ENCODE measurements at regions not wholly inside any gene's neighbourhood (a gene's known extent, or its start where the extent isn't known, plus 50 kb on each side); places are given as distances from the start of the nearest gene placed in this dataset.

DNA sequence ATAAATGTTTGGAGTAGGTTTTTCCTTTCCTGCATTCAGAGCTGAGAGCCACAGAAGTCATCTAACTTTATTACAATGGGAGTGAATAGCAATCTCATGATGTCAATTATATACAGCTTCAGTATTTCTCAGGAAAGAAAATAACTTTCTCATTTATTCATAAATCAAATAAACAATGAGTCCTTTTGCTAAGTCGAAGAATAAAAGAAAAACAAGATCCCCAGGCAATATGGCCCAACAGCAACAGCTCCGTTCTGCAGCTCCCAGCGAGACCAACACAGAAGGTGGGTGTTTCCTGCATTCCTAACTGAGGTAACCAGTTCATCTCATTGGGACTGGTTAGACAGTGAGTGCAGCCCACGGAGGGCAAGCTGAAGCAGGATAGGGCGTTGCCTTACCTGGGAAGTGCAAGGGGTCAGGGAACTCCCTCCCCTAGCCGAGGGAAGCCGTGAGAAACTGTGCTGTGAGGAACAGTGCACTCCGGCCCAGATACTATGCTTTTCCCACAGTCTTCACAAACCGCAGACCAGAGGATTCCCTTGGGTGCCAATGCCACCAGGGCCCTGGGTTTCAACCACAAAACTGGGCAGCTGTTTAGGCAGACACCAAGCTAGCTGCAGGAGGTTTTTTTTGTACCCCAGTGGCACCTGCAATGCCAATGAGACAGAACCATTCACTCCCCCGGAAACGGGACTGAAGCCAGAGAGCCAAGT, 128.2 kb downstream of the SLITRK1 start:
- FAIRE-seq, result no peak
- no peaks in the 10 kb centered on the region for H3K4me1 ChIP-seq (ENCODE audit: control insufficient read depth in 2 of 3, insufficient read depth in 2 of 3, low read depth in 1 of 3, low read length in 3 of 3)
- no peaks in the 10 kb centered on the region for H3K36me3 ChIP-seq (ENCODE audit: control insufficient read depth in 2 of 3, insufficient read depth in 3 of 3, low read length in 3 of 3)
- TF ChIP-seq, protein P1, sequence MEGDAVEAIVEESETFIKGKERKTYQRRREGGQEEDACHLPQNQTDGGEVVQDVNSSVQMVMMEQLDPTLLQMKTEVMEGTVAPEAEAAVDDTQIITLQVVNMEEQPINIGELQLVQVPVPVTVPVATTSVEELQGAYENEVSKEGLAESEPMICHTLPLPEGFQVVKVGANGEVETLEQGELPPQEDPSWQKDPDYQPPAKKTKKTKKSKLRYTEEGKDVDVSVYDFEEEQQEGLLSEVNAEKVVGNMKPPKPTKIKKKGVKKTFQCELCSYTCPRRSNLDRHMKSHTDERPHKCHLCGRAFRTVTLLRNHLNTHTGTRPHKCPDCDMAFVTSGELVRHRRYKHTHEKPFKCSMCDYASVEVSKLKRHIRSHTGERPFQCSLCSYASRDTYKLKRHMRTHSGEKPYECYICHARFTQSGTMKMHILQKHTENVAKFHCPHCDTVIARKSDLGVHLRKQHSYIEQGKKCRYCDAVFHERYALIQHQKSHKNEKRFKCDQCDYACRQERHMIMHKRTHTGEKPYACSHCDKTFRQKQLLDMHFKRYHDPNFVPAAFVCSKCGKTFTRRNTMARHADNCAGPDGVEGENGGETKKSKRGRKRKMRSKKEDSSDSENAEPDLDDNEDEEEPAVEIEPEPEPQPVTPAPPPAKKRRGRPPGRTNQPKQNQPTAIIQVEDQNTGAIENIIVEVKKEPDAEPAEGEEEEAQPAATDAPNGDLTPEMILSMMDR (IDR thresholded peaks at IDR 0.05; ENCODE audit: borderline replicate concordance, extremely low read depth, insufficient read depth), result no peak
- H3K9me3 ChIP-seq (ENCODE audit: control insufficient read depth in 2 of 3, insufficient read depth in 1 of 3, low read length in 3 of 3), result peaks cover 0 to 3% (median 0%) of the 10 kb centered on the region in 3 donors
- no peak overlapping the region for H3K27ac ChIP-seq (ENCODE audit: low read depth in 2 of 2, low read length in 2 of 2)
- H3K4me3 ChIP-seq (ENCODE audit: low read length in 3 of 3), result no peak overlapping the region
- intact Hi-C loops (cut with DNase I), result no loop called here
- peak in 1 of 5 donors; percentile 31 for DNase-seq
- H3K9ac ChIP-seq (ENCODE audit: low read length in 3 of 3), result no peak overlapping the region
- no peaks in the 10 kb centered on the region for H3K27me3 ChIP-seq (ENCODE audit: control insufficient read depth, insufficient read depth, low read length)

DNA sequence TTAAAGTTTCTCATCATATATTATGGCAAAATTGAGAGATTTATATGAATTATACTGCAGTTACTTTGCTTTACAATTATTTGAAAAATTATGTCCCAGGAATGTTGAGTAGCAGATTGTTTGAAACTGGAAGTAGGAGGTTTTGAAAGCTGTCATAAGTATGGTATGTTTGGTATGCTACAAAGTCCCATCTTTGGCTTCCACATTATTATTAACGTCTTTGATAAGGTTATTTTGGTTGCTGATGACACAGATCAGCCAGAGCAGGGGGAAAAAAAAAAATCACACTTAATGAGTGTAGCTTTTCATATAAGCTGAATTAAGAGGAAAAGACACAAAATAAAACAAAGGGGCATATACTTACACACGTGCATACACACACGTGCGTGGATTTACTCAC, 130.1 kb downstream of the SLITRK1 start:
- no peaks in the 10 kb centered on the region for H3K27me3 ChIP-seq (ENCODE audit: control insufficient read depth, insufficient read depth, low read length)
- H3K9ac ChIP-seq (ENCODE audit: low read length in 3 of 3), result no peak overlapping the region
- intact Hi-C loops (cut with DNase I), result no loop called here
- H3K4me3 ChIP-seq (ENCODE audit: low read length in 3 of 3), result no peak overlapping the region
- no peaks in the 10 kb centered on the region for H3K36me3 ChIP-seq (ENCODE audit: control insufficient read depth in 2 of 3, insufficient read depth in 3 of 3, low read length in 3 of 3)
- H3K9me3 ChIP-seq (ENCODE audit: control insufficient read depth in 2 of 3, insufficient read depth in 1 of 3, low read length in 3 of 3), result peaks cover 0 to 2% (median 0%) of the 10 kb centered on the region in 3 donors
- H3K4me1 ChIP-seq (ENCODE audit: control insufficient read depth in 2 of 3, insufficient read depth in 2 of 3, low read depth in 1 of 3, low read length in 3 of 3), result no peaks in the 10 kb centered on the region
- no peak for DNase-seq
- no peak overlapping the region for H3K27ac ChIP-seq (ENCODE audit: low read depth in 2 of 2, low read length in 2 of 2)
- FAIRE-seq, result no peak
- TF ChIP-seq, protein P1 (IDR thresholded peaks at IDR 0.05; ENCODE audit: borderline replicate concordance, extremely low read depth, insufficient read depth), result no peak

DNA sequence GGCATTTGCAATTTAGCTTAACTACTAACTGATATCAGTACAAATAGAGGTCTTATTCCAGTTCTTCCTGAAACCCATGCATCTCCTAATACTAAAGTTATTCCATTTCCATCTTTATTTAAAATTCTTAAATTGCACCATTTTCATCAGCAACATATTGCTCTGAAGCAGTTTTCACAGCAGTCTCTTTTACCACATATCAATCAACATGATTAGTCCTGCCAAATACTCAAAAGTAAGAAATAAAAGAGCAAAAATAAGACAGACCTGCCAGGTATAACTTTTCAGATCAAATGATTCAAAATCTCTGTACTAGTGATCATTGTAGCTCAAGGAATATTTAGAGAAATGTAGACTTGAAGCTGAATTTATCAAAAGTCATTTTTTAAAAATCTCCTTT, 141.7 kb downstream of the SLITRK1 start:
- no peak for FAIRE-seq
- H3K4me1 ChIP-seq (ENCODE audit: control insufficient read depth in 2 of 3, insufficient read depth in 2 of 3, low read depth in 1 of 3, low read length in 3 of 3), result no peaks in the 10 kb centered on the region
- no peaks in the 10 kb centered on the region for H3K36me3 ChIP-seq (ENCODE audit: control insufficient read depth in 2 of 3, insufficient read depth in 3 of 3, low read length in 3 of 3)

More for the DNA sequence above, 141.7 kb downstream of the SLITRK1 start:
- no peak overlapping the region for H3K4me3 ChIP-seq (ENCODE audit: low read length in 3 of 3)
- H3K27ac ChIP-seq (ENCODE audit: low read depth in 2 of 2, low read length in 2 of 2), result no peak overlapping the region
- intact Hi-C loops (cut with DNase I), result no loop called here
- H3K9me3 ChIP-seq (ENCODE audit: control insufficient read depth in 2 of 3, insufficient read depth in 1 of 3, low read length in 3 of 3), result no peaks in the 10 kb centered on the region
- no peaks in the 10 kb centered on the region for H3K27me3 ChIP-seq (ENCODE audit: control insufficient read depth, insufficient read depth, low read length)
- TF ChIP-seq, protein P1 (IDR thresholded peaks at IDR 0.05; ENCODE audit: borderline replicate concordance, extremely low read depth, insufficient read depth), result no peak
- DNase-seq, result no peak
- no peak overlapping the region for H3K9ac ChIP-seq (ENCODE audit: low read length in 3 of 3)
